ENCODE measurements at regions not wholly inside any gene's neighbourhood (a gene's known extent, or its start where the extent isn't known, plus 50 kb on each side); places are given as distances from the start of the nearest gene placed in this dataset.

DNA sequence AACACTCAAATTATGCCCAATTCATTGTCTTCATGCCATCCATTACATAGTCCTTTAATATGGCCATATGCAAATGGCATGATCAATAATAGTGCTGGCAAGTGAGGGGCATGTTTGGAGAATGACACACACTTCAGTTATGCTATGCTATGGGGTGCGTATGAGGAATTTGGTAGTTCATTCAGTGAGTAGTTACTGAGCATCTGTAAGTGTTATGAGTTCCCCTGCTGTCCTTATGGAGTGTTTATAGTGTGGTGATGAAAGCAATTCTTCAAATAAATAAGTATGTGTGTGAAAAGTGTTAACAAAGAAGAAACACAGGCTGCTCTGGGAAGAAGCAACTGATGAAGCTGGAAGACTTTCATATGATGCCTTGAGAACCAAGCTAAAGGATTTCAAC lies 383.7 kb upstream of the SLC14A2 start:
- DNase-seq, result no peak

DNA sequence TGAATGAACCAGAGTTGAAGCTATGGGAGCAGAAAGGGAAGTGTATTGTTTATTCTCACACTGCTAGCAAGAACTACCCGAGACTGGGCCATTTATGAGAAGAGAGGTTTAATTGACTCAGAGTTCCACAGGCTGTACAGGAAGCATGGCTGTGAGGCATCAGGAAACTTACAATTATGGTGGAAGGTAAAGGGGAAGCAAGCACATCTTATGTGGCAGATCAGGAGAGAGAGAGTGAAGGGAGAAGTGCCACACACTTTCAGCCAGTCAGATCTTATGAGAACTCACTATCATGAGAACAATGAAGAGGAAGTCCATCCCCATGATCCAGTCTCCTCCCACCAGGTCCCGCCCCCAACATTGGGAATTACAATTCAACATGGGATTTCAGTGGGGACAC lies 383.2 kb upstream of the SLC14A2 start:
- no peak for DNase-seq

- DNase-seq, result no peak
These were observed 378.6 kb upstream of the SLC14A2 start for GRCh38 chr18:45236676-45237075.

- no peak for DNase-seq
These were observed 377.8 kb upstream of the SLC14A2 start for GRCh38 chr18:45237343-45238098.

DNA sequence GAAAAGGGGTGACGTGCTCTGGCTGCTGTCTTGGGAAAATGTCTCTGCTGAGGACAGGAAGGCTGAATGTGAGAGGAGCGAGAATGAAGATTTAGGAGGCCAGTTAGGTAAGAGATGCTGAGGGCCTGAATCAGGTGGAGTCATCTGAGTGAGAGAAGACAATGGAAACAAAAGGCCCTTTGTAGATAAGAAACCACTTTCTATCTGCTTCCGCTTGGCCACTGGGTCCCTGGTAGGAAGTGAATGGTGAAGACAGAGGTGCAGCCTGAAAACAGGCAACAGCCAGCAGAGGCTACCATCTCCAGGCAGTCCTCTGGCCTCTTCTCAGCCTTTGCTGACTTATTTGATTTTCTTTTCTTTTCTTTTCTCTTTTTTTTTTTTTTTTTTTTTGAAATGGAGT lies 374.0 kb upstream of the SLC14A2 start:
- DNase-seq, result no peak

- DNase-seq, result no peak
These were observed 373.2 kb upstream of the SLC14A2 start for GRCh38 chr18:45241982-45242565.

- DNase-seq, result no peak
These were observed 371.8 kb upstream of the SLC14A2 start for GRCh38 chr18:45243340-45244110.

DNA sequence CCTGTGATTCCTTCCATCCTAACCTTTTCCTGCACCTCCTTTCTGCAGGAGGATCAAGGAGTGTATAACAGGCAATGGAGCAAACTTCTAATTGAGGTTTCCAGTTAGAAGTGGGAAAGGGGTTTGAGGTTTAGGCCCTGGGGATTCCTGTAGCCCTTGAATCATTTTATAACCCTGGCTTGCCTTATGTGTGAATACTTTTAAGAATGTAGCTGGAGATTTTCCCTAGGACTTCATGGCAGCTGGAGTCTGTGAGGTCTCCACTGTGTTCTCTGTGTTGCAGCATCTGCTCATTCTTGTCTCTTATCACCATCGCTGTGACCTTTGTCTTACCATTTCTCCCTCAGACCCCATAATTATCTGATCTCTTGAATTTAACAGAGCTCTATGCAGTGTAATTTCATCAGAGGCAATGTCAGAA lies 370.2 kb upstream of the SLC14A2 start:
- DNase-seq, result no peak

DNA sequence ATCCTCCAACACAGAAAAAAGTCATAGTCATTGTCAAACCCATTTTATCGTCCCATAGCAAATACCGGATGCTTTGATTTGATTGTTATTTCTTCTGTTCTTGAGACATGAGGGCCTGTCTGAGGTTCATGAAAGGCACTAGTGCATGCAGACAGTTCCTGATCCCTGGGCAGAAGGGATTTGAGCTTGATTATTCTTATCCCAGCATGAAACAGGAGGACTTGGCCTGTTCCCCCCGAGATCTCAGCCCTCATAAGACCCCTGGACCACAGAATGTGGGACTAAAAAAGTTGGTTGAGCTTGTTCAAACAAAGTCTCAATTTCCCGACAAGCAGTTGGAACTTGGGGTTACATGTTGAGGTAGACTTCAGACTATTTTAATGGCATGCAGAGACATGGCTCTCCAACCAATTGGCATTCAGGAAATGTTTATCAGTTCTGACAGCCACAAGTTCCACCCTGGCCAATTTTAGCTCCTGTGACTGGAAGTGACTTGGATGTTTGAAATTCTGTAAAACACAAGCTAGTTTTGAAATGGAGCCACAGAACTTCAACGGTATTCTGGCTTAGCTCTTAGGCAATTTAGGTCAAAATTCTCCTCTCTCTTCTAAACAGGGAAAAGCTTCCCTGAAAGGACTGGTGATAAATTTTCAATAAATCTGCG lies 366.9 kb upstream of the SLC14A2 start:
- DNase-seq, result no peak

- no peak for DNase-seq
These were observed 366.0 kb upstream of the SLC14A2 start for GRCh38 chr18:45249246-45249661.

- no peak for DNase-seq
These were observed 364.8 kb upstream of the SLC14A2 start for GRCh38 chr18:45250479-45250878.

DNA sequence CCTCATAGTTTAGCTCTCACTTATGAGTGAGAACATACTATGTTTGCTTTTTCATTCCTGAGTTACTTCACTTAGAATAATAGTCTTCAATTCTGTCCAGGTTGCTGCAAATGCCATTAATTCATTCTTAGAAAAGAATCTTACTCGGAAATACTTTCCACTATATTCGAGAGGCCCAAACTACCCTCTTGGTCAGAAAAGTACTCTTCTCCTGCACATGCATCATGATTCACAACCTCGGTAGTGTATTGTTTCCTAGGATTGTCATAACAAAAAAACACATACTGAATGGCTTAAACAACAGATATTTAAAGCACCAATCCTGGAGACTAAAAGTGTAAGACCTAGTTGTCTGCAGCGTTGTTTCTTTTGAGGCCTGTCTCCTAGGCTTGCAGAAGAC lies 364.0 kb upstream of the SLC14A2 start:
- DNase-seq, result no peak

- DNase-seq, result no peak
These were observed 362.8 kb upstream of the SLC14A2 start for GRCh38 chr18:45252474-45252873.

DNA sequence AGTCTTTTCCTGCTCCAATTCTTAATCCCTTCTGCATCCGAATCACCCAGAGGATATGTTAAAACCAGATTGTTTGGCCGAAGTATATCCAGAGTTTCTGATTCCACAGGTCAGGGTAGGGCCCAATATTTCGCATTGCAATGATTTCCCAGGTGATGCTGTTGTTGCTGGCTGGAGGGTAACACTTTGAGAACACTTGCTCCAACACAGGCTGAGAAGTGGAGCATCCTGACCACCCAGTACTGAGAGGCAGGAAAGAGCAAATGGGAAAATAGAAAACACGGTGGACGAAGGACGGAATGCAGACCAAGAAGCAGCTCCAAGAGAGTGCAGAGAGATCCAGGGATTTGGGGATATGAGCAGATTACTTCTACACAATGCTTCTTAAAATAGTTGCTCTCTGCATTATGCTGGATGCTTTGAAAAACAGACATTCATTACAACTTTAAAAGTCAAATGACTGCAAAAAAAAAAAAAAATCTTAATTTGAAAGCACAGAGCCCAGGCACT lies 362.2 kb upstream of the SLC14A2 start:
- DNase-seq, result no peak

- DNase-seq, result no peak
These were observed 361.1 kb upstream of the SLC14A2 start for GRCh38 chr18:45253973-45254708.

- DNase-seq, result no peak
These were observed 360.6 kb upstream of the SLC14A2 start for GRCh38 chr18:45254709-45255082.

- DNase-seq, result no peak
These were observed 359.9 kb upstream of the SLC14A2 start for GRCh38 chr18:45255197-45255890.

GRCh38 chr18:45260125-45260524 lies 355.2 kb upstream of the SLC14A2 start:
- DNase-seq, result no peak

DNA sequence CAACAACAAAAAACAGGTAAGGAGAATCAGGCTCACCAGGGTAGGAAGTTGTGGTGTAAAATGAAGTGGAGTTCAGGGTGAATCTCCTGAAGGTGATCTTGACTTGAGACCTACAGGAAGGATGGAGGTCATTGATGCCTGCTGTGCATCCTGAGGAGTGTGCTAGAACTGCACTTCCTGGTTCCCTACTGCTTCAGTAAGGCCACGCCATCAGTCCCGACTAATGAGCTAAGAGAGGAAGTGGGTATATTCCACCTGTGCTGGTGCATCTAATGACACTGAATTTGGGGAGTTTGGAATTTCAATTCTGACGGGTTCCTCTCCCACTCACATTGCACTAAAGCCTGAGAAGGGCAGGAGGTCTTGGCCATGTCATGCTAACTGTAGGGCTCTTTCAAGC lies 349.3 kb upstream of the SLC14A2 start:
- DNase-seq, result no peak

DNA sequence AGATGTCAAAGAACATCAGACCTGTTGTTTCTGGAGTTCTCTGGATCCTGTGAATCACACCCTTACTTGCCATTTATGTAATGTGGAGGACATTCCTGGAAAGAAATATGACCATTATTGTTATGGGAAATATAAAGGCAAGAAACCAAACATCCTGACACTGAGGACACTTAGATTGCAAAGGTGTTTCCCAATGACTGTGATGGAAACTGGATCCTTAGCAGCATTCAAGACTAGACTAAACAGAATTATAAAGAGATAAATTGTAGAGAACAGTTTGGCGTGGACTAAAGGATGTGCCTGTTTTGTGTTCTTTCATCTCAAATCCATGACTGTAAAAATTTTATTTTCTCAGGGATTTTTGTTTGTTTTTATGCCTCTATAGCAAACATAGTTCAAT lies 347.7 kb upstream of the SLC14A2 start:
- DNase-seq, result no peak

DNA sequence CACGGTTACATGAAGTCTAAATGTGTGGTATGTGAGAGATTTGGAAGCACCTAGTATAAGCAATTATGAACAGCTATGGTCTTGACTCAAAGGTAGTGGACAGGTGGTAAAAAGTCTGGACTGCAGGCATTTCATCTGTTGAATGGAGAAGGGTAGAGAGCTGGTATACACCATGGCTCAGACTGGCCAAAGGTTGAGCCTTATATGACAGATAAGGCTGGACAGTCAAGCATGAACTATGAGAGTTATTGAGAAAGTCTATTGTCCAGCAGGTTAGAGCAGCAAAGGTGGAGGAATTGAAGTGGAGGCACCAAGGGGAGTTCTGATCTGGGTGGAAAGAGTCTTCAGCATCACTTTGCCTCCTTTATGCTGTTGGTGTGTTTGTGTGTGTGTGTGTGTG lies 346.7 kb upstream of the SLC14A2 start:
- DNase-seq, result no peak

DNA sequence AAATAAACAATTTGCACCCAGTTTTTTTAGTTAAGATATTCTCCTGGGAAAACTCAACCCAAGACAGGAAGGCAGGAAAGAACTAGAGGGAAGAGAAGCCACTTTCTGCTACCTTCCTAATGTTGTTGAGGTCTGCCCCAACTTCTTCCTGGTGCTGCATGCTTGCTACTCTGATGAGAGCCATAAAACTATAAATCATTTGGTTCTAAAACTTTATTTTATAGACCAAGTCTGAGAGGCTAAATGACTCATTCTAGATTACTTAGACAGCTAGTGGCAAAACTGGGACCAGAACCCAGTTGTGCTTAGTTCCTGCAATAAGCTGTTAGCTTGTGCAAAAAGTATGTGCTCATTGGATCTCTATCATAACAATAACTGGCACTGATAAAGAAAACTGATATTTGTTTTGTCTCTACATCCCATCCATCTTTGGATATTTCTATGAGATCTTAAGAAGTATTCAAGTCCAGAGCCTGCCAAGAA lies 344.9 kb upstream of the SLC14A2 start:
- DNase-seq, result no peak
